ENCODE measurements at regions not wholly inside any gene's neighbourhood (a gene's known extent, or its start where the extent isn't known, plus 50 kb on each side); places are given as distances from the start of the nearest gene placed in this dataset.

DNA sequence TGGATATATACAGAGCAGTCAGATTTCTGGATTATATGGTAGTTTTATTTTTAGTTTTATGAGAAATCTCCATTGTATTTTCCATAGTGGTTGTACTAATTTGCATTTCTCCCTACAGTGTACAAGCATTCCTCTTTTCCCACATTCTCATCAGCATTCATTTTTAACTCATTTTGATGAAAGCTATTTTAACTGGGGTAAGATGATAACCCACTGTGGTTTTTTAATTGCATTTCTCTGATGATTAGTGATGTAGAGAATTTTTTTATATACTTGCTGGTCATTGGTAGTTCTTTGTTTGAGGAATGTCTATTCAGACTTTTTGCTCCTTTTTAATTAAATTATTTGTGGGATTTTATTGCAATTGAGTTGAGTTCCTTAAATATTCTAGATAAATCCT lies 903.6 kb downstream of the DIPK2A start:
- TF ChIP-seq, protein P1, sequence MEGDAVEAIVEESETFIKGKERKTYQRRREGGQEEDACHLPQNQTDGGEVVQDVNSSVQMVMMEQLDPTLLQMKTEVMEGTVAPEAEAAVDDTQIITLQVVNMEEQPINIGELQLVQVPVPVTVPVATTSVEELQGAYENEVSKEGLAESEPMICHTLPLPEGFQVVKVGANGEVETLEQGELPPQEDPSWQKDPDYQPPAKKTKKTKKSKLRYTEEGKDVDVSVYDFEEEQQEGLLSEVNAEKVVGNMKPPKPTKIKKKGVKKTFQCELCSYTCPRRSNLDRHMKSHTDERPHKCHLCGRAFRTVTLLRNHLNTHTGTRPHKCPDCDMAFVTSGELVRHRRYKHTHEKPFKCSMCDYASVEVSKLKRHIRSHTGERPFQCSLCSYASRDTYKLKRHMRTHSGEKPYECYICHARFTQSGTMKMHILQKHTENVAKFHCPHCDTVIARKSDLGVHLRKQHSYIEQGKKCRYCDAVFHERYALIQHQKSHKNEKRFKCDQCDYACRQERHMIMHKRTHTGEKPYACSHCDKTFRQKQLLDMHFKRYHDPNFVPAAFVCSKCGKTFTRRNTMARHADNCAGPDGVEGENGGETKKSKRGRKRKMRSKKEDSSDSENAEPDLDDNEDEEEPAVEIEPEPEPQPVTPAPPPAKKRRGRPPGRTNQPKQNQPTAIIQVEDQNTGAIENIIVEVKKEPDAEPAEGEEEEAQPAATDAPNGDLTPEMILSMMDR (IDR thresholded peaks at IDR 0.05; ENCODE audit: low read depth, low read length, poor library complexity, severe bottlenecking) = no peak
- no peak for TF ChIP-seq EZH2phosphoT487 (IDR thresholded peaks at IDR 0.05; ENCODE audit: borderline replicate concordance, low read length)

Measured in DOHH2 (cell line).